ENCODE measurements at regions not wholly inside any gene's neighbourhood (a gene's known extent, or its start where the extent isn't known, plus 50 kb on each side); places are given as distances from the start of the nearest gene placed in this dataset.

GRCh38 chr2:59777120-59777519 is 776.3 kb downstream of the BCL11A start:
- Histone ChIP-seq H3K36me3 (no peaks in the 10 kb centered on the region), H3K4me1 (ENCODE audit: control insufficient read depth in 1 of 2, low read depth in 2 of 2) (no peaks in the 10 kb centered on the region), H3K9me3 (no peaks in the 10 kb centered on the region), H3K4me3 (no peak overlapping the region), H3K27ac (no peak overlapping the region), H3K27me3 (replicated peaks; ENCODE audit: insufficient read depth) (no peaks in the 10 kb centered on the region)
- TF ChIP-seq CTCF (IDR thresholded peaks at IDR 0.05): no peak
- DNase-seq (ENCODE audit: low spot score) (no peak), ATAC-seq (ENCODE audit: insufficient number of reproducible peaks, low FRiP score, low read depth) (no peak)

- no peak for ATAC-seq (ENCODE audit: insufficient number of reproducible peaks, low FRiP score, low read depth)
- no peaks in the 10 kb centered on the region for H3K36me3 ChIP-seq
- H3K27ac ChIP-seq: no peak overlapping the region
- TF ChIP-seq CTCF (IDR thresholded peaks at IDR 0.05): no peak
- no peak overlapping the region for H3K4me3 ChIP-seq
- DNase-seq (ENCODE audit: low spot score): no peak
- H3K4me1 ChIP-seq (ENCODE audit: control insufficient read depth in 1 of 2, low read depth in 2 of 2): no peaks in the 10 kb centered on the region
- H3K9me3 ChIP-seq: no peaks in the 10 kb centered on the region
- no peaks in the 10 kb centered on the region for H3K27me3 ChIP-seq (replicated peaks; ENCODE audit: insufficient read depth)
Measured at GRCh38 chr2:59776726-59777008, 776.8 kb downstream of the BCL11A start.

- Histone ChIP-seq H3K27ac (no peak overlapping the region), H3K27me3 (replicated peaks; ENCODE audit: insufficient read depth) (no peaks in the 10 kb centered on the region), H3K9me3 (no peaks in the 10 kb centered on the region), H3K4me3 (no peak overlapping the region), H3K4me1 (ENCODE audit: control insufficient read depth in 1 of 2, low read depth in 2 of 2) (no peaks in the 10 kb centered on the region), H3K36me3 (no peaks in the 10 kb centered on the region)
- ATAC-seq (ENCODE audit: insufficient number of reproducible peaks, low FRiP score, low read depth): no peak
- TF ChIP-seq CTCF (IDR thresholded peaks at IDR 0.05): no peak
- no peak for DNase-seq (ENCODE audit: low spot score)
Measured at GRCh38 chr2:59774821-59775433, 778.5 kb downstream of the BCL11A start.

GRCh38 chr2:59770651-59771050 is 782.8 kb downstream of the BCL11A start:
- no peak for TF ChIP-seq CTCF (IDR thresholded peaks at IDR 0.05)
- no peaks in the 10 kb centered on the region for H3K36me3 ChIP-seq
- DNase-seq (ENCODE audit: low spot score) (no peak), ATAC-seq (ENCODE audit: insufficient number of reproducible peaks, low FRiP score, low read depth) (no peak)
- no peaks in the 10 kb centered on the region for H3K27me3 ChIP-seq (replicated peaks; ENCODE audit: insufficient read depth)
- H3K9me3 ChIP-seq: no peaks in the 10 kb centered on the region
- H3K4me3 ChIP-seq: no peak overlapping the region
- H3K4me1 ChIP-seq (ENCODE audit: control insufficient read depth in 1 of 2, low read depth in 2 of 2): no peaks in the 10 kb centered on the region
- H3K27ac ChIP-seq: no peak overlapping the region

GRCh38 chr2:59761966-59762365 is 791.5 kb downstream of the BCL11A start:
- H3K9me3 ChIP-seq: no peaks in the 10 kb centered on the region
- no peak for TF ChIP-seq CTCF (IDR thresholded peaks at IDR 0.05)
- H3K4me1 ChIP-seq (ENCODE audit: control insufficient read depth in 1 of 2, low read depth in 2 of 2): no peaks in the 10 kb centered on the region
- no peak overlapping the region for H3K27ac ChIP-seq
- H3K27me3 ChIP-seq (replicated peaks; ENCODE audit: insufficient read depth): no peaks in the 10 kb centered on the region
- no peak overlapping the region for H3K4me3 ChIP-seq
- no peak for ATAC-seq (ENCODE audit: insufficient number of reproducible peaks, low FRiP score, low read depth)
- DNase-seq (ENCODE audit: low spot score): no peak
- H3K36me3 ChIP-seq: no peaks in the 10 kb centered on the region
